ENCODE measurements at regions not wholly inside any gene's neighbourhood (a gene's known extent, or its start where the extent isn't known, plus 50 kb on each side); places are given as distances from the start of the nearest gene placed in this dataset.

DNA sequence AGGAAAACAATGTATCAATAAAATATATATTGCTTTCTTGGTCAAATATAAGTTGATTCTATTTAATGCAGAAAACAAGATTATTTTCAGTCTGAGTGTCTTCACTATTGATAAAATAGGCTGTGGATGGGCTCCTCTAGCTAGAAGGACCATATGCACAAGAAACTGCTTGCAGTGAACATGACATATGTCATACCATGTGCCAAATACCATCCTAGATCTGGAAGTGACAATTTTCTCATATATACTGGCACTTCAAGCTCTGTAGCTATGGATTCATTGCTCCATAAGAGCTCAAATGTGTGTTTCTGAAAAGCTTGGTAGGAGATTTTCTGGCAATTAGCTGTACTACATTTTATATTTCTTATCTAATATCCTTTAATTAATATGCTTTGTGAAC lies 95.6 kb upstream of the CDH6 start:
- no TSS peak for BruUV-seq (replicated peaks)
- dilution Hi-C loops (cut with MboI; ENCODE audit: extremely low pct_ligation_motif_present, low sequenced_read_pairs) = no loop called here
- FAIRE-seq = no peak

DNA sequence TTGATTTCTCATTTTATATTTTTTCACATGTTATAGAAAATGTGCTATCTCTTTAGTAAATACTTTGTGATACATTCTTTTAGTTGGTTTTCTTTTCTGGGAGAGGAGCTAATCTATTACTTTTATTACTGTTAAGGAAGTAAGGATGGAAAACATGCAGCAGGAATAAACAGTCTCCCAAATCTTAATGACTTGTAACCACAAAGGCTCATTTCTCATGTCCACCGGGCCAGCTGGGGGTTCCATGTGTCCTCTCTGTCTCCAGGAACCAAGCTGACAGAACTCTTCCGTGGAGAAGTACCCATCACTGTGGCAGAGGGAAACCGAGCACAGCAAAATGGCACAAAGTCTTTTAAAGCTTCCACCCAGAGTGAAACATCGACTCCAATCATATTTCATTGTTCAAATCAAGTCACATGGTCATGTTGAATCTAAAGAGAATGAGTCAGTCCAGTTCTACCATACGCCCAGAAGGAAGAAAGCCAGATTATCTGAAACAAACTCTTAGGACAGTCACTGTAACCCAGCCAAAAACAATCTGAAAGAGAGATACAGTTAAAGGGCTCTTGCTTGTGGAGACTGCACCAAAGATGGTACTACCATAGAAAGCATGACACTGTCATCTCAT lies 97.1 kb upstream of the CDH6 start:
- H3K79me2 ChIP-seq (ENCODE audit: control insufficient read depth, insufficient read depth, low read length) = no peaks in the 10 kb centered on the region
- no peak overlapping the region for H3K27ac ChIP-seq (ENCODE audit: insufficient read depth, low read depth, low read length)
- no peak for DNase-seq (ENCODE audit: low read depth, low spot score)
- BruUV-seq (replicated peaks) = no TSS peak
- H3K4me1 ChIP-seq (ENCODE audit: control insufficient read depth, extremely low read depth, insufficient read depth, low read length) = no peaks in the 10 kb centered on the region
- ChIA-PET CTCF (no interaction called here), POLR2A (no interaction called here)
- no peak overlapping the region for H3K4me3 ChIP-seq (replicated peaks in 1 of 3; ENCODE audit: insufficient read depth in 1 of 3, low read depth in 1 of 3, low read length in 3 of 3)
- H3K4me2 ChIP-seq (ENCODE audit: insufficient read depth, low read length) = no peak overlapping the region
- dilution Hi-C loops (cut with MboI; ENCODE audit: extremely low pct_ligation_motif_present, low sequenced_read_pairs) = no loop called here
- H4K20me1 ChIP-seq (replicated peaks; ENCODE audit: control insufficient read depth, extremely low read depth, insufficient read depth, low read length) = no peaks in the 10 kb centered on the region
- H3K9me3 ChIP-seq (replicated peaks; ENCODE audit: control insufficient read depth, insufficient read depth, low read length) = no peaks in the 10 kb centered on the region
- H3K36me3 ChIP-seq (ENCODE audit: control insufficient read depth in 2 of 2, extremely low read depth in 1 of 2, insufficient read depth in 2 of 2, low read length in 2 of 2) = no peaks in the 10 kb centered on the region
- no peak for FAIRE-seq
- H3K27me3 ChIP-seq (ENCODE audit: control insufficient read depth in 2 of 2, insufficient read depth in 2 of 2, low read length in 2 of 2) = no peaks in the 10 kb centered on the region
- no peak for TF ChIP-seq POLR2A (IDR thresholded peaks at IDR 0.05; ENCODE audit: low read depth, low read length)
- TF ChIP-seq FOS (IDR thresholded peaks at IDR 0.05; ENCODE audit: borderline replicate concordance, insufficient read depth, low read length) = no peak
- TF ChIP-seq, protein P1, sequence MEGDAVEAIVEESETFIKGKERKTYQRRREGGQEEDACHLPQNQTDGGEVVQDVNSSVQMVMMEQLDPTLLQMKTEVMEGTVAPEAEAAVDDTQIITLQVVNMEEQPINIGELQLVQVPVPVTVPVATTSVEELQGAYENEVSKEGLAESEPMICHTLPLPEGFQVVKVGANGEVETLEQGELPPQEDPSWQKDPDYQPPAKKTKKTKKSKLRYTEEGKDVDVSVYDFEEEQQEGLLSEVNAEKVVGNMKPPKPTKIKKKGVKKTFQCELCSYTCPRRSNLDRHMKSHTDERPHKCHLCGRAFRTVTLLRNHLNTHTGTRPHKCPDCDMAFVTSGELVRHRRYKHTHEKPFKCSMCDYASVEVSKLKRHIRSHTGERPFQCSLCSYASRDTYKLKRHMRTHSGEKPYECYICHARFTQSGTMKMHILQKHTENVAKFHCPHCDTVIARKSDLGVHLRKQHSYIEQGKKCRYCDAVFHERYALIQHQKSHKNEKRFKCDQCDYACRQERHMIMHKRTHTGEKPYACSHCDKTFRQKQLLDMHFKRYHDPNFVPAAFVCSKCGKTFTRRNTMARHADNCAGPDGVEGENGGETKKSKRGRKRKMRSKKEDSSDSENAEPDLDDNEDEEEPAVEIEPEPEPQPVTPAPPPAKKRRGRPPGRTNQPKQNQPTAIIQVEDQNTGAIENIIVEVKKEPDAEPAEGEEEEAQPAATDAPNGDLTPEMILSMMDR (IDR thresholded peaks at IDR 0.05; ENCODE audit: extremely low read depth in 1 of 2, insufficient read depth in 1 of 2, low read depth in 1 of 2, low read length in 2 of 2) = no peak
- TF ChIP-seq POLR2AphosphoS5 (IDR thresholded peaks at IDR 0.05; ENCODE audit: insufficient read depth, low read depth, low read length) = no peak
- TF ChIP-seq, protein P2, sequence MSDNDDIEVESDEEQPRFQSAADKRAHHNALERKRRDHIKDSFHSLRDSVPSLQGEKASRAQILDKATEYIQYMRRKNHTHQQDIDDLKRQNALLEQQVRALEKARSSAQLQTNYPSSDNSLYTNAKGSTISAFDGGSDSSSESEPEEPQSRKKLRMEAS (IDR thresholded peaks at IDR 0.05; ENCODE audit: insufficient read depth, insufficient read length) = no peak
- TF ChIP-seq GATA2 (IDR thresholded peaks at IDR 0.05; ENCODE audit: insufficient read depth, insufficient read length, low read depth, low read length) = no peak
- TF ChIP-seq MYC (IDR thresholded peaks at IDR 0.05; ENCODE audit: low read depth, low read length) = no peak
- TF ChIP-seq JUN (IDR thresholded peaks at IDR 0.05; ENCODE audit: borderline replicate concordance, insufficient read depth, insufficient read length, low read depth) = no peak
- intact Hi-C loops (cut with micrococcal nuclease) = no loop called here
- H3K9me1 ChIP-seq (replicated peaks; ENCODE audit: control insufficient read depth, extremely low read depth, insufficient read depth, low read length) = no peaks in the 10 kb centered on the region
- no peak overlapping the region for H3K9ac ChIP-seq (replicated peaks; ENCODE audit: extremely low read depth, insufficient read depth, low read length)
- no peak overlapping the region for H2AFZ ChIP-seq (ENCODE audit: low read depth, low read length)

More for the DNA sequence above, 95.6 kb upstream of the CDH6 start:
- no peak overlapping the region for H2AFZ ChIP-seq (ENCODE audit: low read depth, low read length)
- H3K27ac ChIP-seq (ENCODE audit: insufficient read depth, low read depth, low read length) = no peak overlapping the region
- H3K9ac ChIP-seq (replicated peaks; ENCODE audit: extremely low read depth, insufficient read depth, low read length) = no peak overlapping the region
- no peaks in the 10 kb centered on the region for H3K9me1 ChIP-seq (replicated peaks; ENCODE audit: control insufficient read depth, extremely low read depth, insufficient read depth, low read length)
- no peaks in the 10 kb centered on the region for H3K27me3 ChIP-seq (ENCODE audit: control insufficient read depth in 2 of 2, insufficient read depth in 2 of 2, low read length in 2 of 2)
- ChIA-PET POLR2A (no interaction called here), CTCF (no interaction called here)
- H3K4me3 ChIP-seq (replicated peaks in 1 of 3; ENCODE audit: insufficient read depth in 1 of 3, low read depth in 1 of 3, low read length in 3 of 3) = no peak overlapping the region
- H3K9me3 ChIP-seq (replicated peaks; ENCODE audit: control insufficient read depth, insufficient read depth, low read length) = no peaks in the 10 kb centered on the region
- no peaks in the 10 kb centered on the region for H3K79me2 ChIP-seq (ENCODE audit: control insufficient read depth, insufficient read depth, low read length)
- no peaks in the 10 kb centered on the region for H3K4me1 ChIP-seq (ENCODE audit: control insufficient read depth, extremely low read depth, insufficient read depth, low read length)
- intact Hi-C loops (cut with micrococcal nuclease) = no loop called here
- DNase-seq (ENCODE audit: low read depth, low spot score) = no peak
- TF ChIP-seq EZH2 (IDR thresholded peaks at IDR 0.05; ENCODE audit: borderline replicate concordance, low read depth, low read length, severe bottlenecking) (no peak), JUN (IDR thresholded peaks at IDR 0.05; ENCODE audit: borderline replicate concordance, insufficient read depth, insufficient read length, low read depth) (no peak), POLR2A (IDR thresholded peaks at IDR 0.05; ENCODE audit: low read depth, low read length) (no peak)
- TF ChIP-seq, protein P2 (IDR thresholded peaks at IDR 0.05; ENCODE audit: insufficient read depth, insufficient read length) = no peak
- H4K20me1 ChIP-seq (replicated peaks; ENCODE audit: control insufficient read depth, extremely low read depth, insufficient read depth, low read length) = no peaks in the 10 kb centered on the region
- no peaks in the 10 kb centered on the region for H3K36me3 ChIP-seq (ENCODE audit: control insufficient read depth in 2 of 2, extremely low read depth in 1 of 2, insufficient read depth in 2 of 2, low read length in 2 of 2)
- no peak overlapping the region for H3K4me2 ChIP-seq (ENCODE audit: insufficient read depth, low read length)

Data from endothelial cell of umbilical vein (primary cell).